Ovary (tissue), 7 donors: ENCODE measurements at regions not wholly inside any gene's neighbourhood (a gene's known extent, or its start where the extent isn't known, plus 50 kb on each side); places are given as distances from the start of the nearest gene placed in this dataset.

Experiments
- DNase-seq, 5 donors: peaks; one replicate each; pipeline ENCODE4 v3.0.0-alpha.2; 2019 to 2020
- H3K27ac ChIP-seq, 2 donors: fragments of 200-600 bp; one replicate each; pipeline versions ENCODE4 v1.5.1 to v1.8.0; 2019 to 2022
- H3K27me3 ChIP-seq: fragments of 200-600 bp; one replicate; pipeline ENCODE4 v1.8.0; 2022
- H3K36me3 ChIP-seq: fragments of 200-600 bp; sonication (generic); one replicate; pipeline ENCODE4 v1.5.1; 2019
- H3K4me1 ChIP-seq: one replicate; pipeline ENCODE4 v1.8.1; 2013; ENCODE audit warnings: mild to moderate bottlenecking, moderate library complexity; ENCODE audit not compliant: insufficient read depth
- H3K4me3 ChIP-seq: fragments of 200-600 bp; sonication (generic); one replicate; pipeline ENCODE4 v1.5.1; 2017
- H3K9me3 ChIP-seq, 2 donors: fragments of 200-600 bp in 1 of 2; sonication (generic) in 1 of 2; one replicate each; pipeline versions ENCODE4 v1.5.1 to v1.8.1; 2013 to 2019; ENCODE audit warnings: mild to moderate bottlenecking in 1 of 2, moderate library complexity in 1 of 2
- CTCF ChIP-seq, 3 donors: fragments of 450-650 bp in 2 of 3; fragments of 200-600 bp in 1 of 3; IDR thresholded peaks; one replicate each; pipeline versions ENCODE4 v1.5.1 to v1.8.0; 2016 to 2022; ENCODE audit warnings: antibody characterized with exemption in 3 of 3, mild to moderate bottlenecking in 1 of 3
- EP300 ChIP-seq: sonication (generic); formaldehyde crosslinking; IDR thresholded peaks from one replicate; pipeline ENCODE4 v1.6.1; 2017; ENCODE audit warnings: antibody characterized with exemption
- POLR2A ChIP-seq: fragments of 450-650 bp; IDR thresholded peaks from one replicate; pipeline ENCODE4 v1.6.1; 2017; ENCODE audit warnings: antibody characterized with exemption, mild to moderate bottlenecking, moderate library complexity
- WGBS, 3 donors: extraction: QIAGEN DNeasy Blood & Tissue Kit in 1 of 3; methylation state at CpG; one replicate each; pipeline versions ENCODE4 v1.1.5 to v1.1.7; 2013 to 2017; 5-methylcytosine and 5-hydroxymethylcytosine counted together
- intact Hi-C, 4 donors: fragments of 100-400 bp; cut with DNase I; formaldehyde crosslinking; loops; one replicate each; pipeline versions ENCODE4 v1.11.0 to v1.15.1; 2022 to 2023
- donor health status: DM: no; HTN: no; CAD: no; lungs with moderate emphysema.
- donor health status: DM: no; HTN: no; CAD: no.
- donor health status: Bipolar disorder and iron deficiency.
- donor health status: DM: no; HTN: no; CAD: no.
- donor health status: DM: yes; HTN: yes; CAD: no.

- 70 to 84% (median 75%) methylated on average over 4 of the region's 4 CpGs for WGBS, 3 donors
Measured at GRCh38 chr5:125291447-125291846, 545.0 kb upstream of the ZNF608 start.

GRCh38 chr5:125293223-125293622 lies 546.8 kb upstream of the ZNF608 start:
- intact Hi-C loops: no loop called here
- no peaks in the 10 kb centered on the region for H3K9me3 ChIP-seq
- H3K4me3 ChIP-seq: no peak overlapping the region
- 93 to 100% (median 100%) methylated on average over 1 of the region's 1 CpG for WGBS, 3 donors
- TF ChIP-seq CTCF (IDR thresholded peaks at IDR 0.05) (no peak), EP300 (no peak), POLR2A (no peak)
- no peaks in the 10 kb centered on the region for H3K4me1 ChIP-seq
- no peak for DNase-seq
- H3K27me3 ChIP-seq: no peaks in the 10 kb centered on the region
- no peaks in the 10 kb centered on the region for H3K36me3 ChIP-seq
- H3K27ac ChIP-seq: no peak overlapping the region

More at GRCh38 chr5:125291447-125291846, 545.0 kb upstream of the ZNF608 start:
- no peak overlapping the region for H3K4me3 ChIP-seq
- DNase-seq: no peak
- intact Hi-C loops: no loop called here
- H3K36me3 ChIP-seq: no peaks in the 10 kb centered on the region
- no peak overlapping the region for H3K27ac ChIP-seq
- H3K27me3 ChIP-seq: no peaks in the 10 kb centered on the region
- no peak for TF ChIP-seq CTCF (IDR thresholded peaks at IDR 0.05)
- TF ChIP-seq POLR2A: no peak
- no peak for TF ChIP-seq EP300
- H3K9me3 ChIP-seq: no peaks in the 10 kb centered on the region
- H3K4me1 ChIP-seq: no peaks in the 10 kb centered on the region

GRCh38 chr5:125293726-125294125 lies 547.3 kb upstream of the ZNF608 start:
- Histone ChIP-seq H3K4me3 (no peak overlapping the region), H3K4me1 (no peaks in the 10 kb centered on the region), H3K27ac (no peak overlapping the region), H3K9me3 (no peaks in the 10 kb centered on the region), H3K36me3 (no peaks in the 10 kb centered on the region), H3K27me3 (no peaks in the 10 kb centered on the region)
- intact Hi-C loops: no loop called here
- no peak for TF ChIP-seq EP300
- TF ChIP-seq CTCF (IDR thresholded peaks at IDR 0.05): no peak
- TF ChIP-seq POLR2A: no peak
- DNase-seq: no peak
- WGBS, 3 donors: 64 to 71% (median 65%) methylated on average over 4 of the region's 4 CpGs

- no peaks in the 10 kb centered on the region for H3K4me1 ChIP-seq
- WGBS, 3 donors: 58 to 66% (median 61%) methylated on average over 2 of the region's 2 CpGs
- intact Hi-C loops: no loop called here
- H3K27ac ChIP-seq: no peak overlapping the region
- no peaks in the 10 kb centered on the region for H3K36me3 ChIP-seq
- DNase-seq: no peak
- no peak overlapping the region for H3K4me3 ChIP-seq
- no peaks in the 10 kb centered on the region for H3K27me3 ChIP-seq
- no peak for TF ChIP-seq POLR2A
- no peak for TF ChIP-seq CTCF (IDR thresholded peaks at IDR 0.05)
- TF ChIP-seq EP300: no peak
- H3K9me3 ChIP-seq: no peaks in the 10 kb centered on the region
Measured at GRCh38 chr5:125294844-125295243, 548.4 kb upstream of the ZNF608 start.
